Heart left ventricle (tissue), 13 donors: ENCODE measurements at regions not wholly inside any gene's neighbourhood (a gene's known extent, or its start where the extent isn't known, plus 50 kb on each side); places are given as distances from the start of the nearest gene placed in this dataset.

Experiments used
- CTCF ChIP-seq, 12 donors: fragments of 200-600 bp; sonication (generic) in 4 of 12; IDR thresholded peaks; one replicate each; pipeline versions ENCODE4 v1.5.0 to v1.8.0; 2018 to 2022; ENCODE audit warnings: antibody characterized with exemption in 12 of 12, mild to moderate bottlenecking in 5 of 12
- POLR2A ChIP-seq, 2 donors: fragments of 450-650 bp; IDR thresholded peaks; one replicate each; pipeline ENCODE4 v1.6.1; 2017; ENCODE audit warnings: antibody characterized with exemption in 2 of 2, mild to moderate bottlenecking in 2 of 2, moderate library complexity in 2 of 2
- donor health status: ischemic (EF 13 %, LVEDD 7.1; RV severe dilation, severe dysfunction).
- donor health status: DM: no; HTN: yes; CAD: no.
- donor health status: DM: no; HTN: no; CAD: no.
- donor health status: ischemic (EF 25% LVEDD 6.9; RV normal size, moderate dysfunction).
- donor health status: ischemic (EF 25% LVEDD 5.7; RV mildly dilated, moderate dysfunction).
- donor health status: ischemic (EF 35%, LVEDD 5.7; RV mildly dilated, moderate dysfunction).
- donor health status: nonischemic (EF 11% LVEDD 7.7; RV severe dilation, severe dysfunction).
- donor health status: DM: yes; HTN: yes; CAD: no.
- donor health status: PGD.
- donor health status: ischemic (EF 29% LVEDD 5.4; RV normal size, mild dysfunction).
- donor health status: nonischemic (EF 23%, LVEDD 6.1; RV moderate dilation, normal function).

- no peak for TF ChIP-seq CTCF (IDR thresholded peaks at IDR 0.05)
- no peak for TF ChIP-seq POLR2A (IDR thresholded peaks at IDR 0.05)
Observed at GRCh38 chr2:15684161-15685039, 92.7 kb downstream of the DDX1 start.
